AG20443 (cell line): ENCODE measurements at regions not wholly inside any gene's neighbourhood (a gene's known extent, or its start where the extent isn't known, plus 50 kb on each side); places are given as distances from the start of the nearest gene placed in this dataset.

ENCODE experiments used
- DNase-seq: peaks from one replicate; pipeline ENCODE4 v3.0.0; 2012; ENCODE audit warnings: low spot score, mixed read lengths

GRCh38 chr20:48080583-48080982 lies 295.3 kb upstream of the SULF2 start:
- DNase-seq, result no peak

DNA sequence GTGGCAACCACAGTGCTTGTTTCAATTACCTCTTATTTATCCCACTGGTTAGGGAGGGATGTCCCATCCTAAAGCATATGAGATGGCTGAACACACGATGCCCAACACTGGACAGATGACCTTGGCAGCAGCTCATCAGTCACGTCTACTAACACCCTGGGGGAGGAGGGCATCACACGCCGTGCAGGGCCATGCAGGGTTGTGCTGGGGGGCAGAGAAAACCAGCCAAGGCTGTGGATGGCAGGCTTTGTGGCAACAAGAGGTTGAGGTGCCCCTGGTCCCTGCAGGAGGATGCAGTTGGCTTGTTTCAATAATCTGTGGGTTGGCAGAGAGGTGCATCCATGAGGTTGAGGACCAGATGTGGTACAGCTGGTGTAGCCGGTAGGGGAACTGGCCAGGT lies 293.7 kb upstream of the SULF2 start:
- no peak for DNase-seq

GRCh38 chr20:48076747-48077146 lies 291.5 kb upstream of the SULF2 start:
- DNase-seq, result no peak

GRCh38 chr20:48076247-48076646 lies 291.0 kb upstream of the SULF2 start:
- no peak for DNase-seq

DNA sequence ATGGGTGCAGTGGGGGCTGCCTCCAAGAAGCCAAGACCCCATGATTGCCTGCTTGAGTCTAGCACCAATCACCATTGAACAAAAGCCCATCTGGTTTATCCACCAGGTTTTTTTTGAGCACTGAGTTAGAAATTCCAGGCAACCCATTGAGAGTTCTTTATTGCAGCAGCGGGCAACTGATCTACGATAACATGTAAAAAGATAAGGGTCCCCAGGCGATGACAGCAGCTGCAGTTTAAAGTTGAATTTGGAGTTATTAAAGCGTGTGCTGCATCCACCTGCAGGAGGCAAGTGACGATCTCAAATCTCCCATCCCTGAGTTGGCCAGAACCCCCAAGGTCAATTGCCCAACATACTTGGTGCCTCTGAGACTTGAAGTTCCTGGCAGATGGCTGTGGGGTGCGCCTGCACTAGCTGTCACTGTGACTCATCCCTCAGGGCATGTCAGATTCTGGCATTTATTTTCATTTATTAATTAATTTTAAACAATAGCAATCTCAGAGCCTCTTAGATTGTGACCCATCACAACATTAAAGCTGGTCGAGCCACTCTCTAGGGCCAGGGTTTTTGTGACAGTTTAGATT lies 290.4 kb upstream of the SULF2 start:
- DNase-seq, result peak; percentile 33

DNA sequence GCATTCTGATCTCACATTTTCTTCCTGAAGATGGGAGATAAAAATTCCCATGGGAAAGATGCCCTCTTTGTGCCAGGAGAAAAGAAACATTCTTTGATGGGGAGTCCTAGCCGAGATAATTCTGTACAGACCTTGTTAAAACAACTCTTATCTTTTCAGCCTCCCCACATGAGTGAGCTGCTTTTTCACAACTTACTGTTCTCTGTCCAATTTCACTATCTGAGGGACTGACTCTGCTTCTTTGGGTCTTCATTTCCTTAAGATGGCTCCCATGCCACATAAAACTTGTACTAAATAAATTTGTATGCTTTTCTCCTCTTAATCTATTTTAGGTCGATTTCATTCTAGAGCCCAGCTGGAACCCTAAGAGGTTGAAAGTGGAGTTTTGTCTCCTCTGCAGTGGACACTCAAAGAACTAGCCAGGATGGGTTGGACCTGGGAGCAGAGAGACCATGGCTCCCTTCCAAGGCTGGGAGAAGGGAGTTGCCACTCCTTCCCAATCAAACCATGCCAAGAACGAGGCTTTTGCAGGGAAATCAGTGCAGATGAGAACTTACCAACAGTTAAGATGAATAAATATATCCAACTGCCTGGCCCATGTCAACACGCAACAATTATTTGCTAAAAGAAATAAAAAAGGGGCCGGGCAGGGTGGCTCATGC lies 285.8 kb upstream of the SULF2 start:
- no peak for DNase-seq

DNA sequence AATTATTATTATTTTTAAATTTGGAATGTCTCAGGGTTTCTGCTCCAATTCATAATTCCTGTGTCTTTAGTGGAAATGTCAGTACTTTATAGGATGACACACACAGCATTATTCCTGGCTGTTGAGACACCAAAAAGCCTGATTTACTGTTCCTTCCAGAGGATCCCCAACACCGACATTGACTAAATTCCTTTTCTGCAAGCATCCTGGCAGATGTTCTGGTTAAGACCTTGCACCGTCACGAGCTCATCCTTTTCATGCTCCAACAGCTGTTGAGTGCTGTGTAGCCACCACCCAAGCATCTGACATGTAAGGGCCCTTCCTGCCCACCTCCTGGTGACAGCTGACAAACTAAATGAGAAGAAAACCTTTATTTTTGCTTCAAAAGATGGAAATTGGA lies 284.3 kb upstream of the SULF2 start:
- no peak for DNase-seq

- no peak for DNase-seq
Measured at GRCh38 chr20:48066851-48067250, 281.6 kb upstream of the SULF2 start.

DNA sequence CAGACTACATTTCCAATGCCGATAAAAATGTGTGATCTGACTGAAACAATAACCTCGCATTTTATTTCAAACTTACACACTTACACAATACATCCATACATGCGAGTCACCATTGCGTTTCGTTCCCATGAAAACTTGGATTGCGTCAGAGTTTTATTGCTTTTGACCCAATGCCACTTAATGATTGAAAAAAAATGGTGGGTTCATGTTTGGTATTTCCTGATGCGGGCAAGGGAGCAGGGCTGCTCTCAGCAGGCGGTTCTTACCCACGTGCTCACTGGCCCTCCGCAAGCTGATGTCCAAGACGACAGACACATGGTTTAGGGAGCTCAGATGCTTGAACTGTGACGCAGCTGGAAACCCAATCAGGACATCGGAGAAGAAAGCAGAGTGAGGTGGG lies 281.0 kb upstream of the SULF2 start:
- peak; percentile 33 for DNase-seq

- no peak for DNase-seq
Measured at GRCh38 chr20:48065833-48066232, 280.6 kb upstream of the SULF2 start.

GRCh38 chr20:48064929-48065328 lies 279.6 kb upstream of the SULF2 start:
- peak; percentile 46 for DNase-seq

DNA sequence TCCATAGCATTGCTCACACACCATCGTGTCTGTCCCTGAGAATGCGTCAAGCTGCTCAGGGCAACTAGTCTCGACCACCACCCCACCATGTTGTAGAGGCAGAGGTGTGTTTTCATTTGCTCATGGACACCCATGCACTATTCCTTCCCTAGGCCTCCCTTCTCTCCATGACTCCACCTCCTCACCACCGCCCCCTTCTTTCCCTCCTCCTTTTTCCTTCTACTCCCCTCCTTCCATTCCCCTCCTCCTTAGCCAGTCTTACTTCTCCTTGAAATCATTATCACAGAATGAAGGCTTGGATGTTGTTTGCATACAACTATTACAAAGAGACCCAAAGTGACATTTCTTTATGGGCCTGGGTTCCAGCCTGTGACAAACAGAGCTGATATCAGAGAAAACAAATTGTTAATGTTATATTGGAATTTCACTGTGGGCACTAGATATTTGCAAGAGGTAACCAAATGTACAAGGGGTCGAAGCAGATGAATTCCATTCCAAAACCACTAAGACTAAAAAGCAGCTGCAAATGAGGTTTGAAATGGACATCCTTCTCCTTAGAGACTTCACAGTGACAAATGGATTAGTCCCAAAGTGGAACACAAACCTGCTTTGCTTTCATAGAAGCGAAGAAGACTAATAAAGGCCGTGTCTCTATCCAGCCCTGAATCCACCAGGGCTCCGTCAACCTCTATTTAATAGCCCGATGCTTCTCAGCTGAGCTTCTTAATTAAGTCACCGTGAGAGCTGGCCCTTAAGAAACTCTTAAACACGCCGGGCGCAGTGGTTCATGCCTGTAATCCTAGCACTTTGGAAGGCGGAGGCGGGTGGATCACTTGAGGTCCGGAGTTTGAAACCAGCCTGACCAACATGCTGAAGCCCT lies 275.8 kb upstream of the SULF2 start:
- DNase-seq, result no peak

- DNase-seq, result no peak
Measured at GRCh38 chr20:48058611-48059559, 273.6 kb upstream of the SULF2 start.

- no peak for DNase-seq
Measured at GRCh38 chr20:48057739-48058138, 272.5 kb upstream of the SULF2 start.

- no peak for DNase-seq
Measured at GRCh38 chr20:48057251-48057650, 272.0 kb upstream of the SULF2 start.

DNA sequence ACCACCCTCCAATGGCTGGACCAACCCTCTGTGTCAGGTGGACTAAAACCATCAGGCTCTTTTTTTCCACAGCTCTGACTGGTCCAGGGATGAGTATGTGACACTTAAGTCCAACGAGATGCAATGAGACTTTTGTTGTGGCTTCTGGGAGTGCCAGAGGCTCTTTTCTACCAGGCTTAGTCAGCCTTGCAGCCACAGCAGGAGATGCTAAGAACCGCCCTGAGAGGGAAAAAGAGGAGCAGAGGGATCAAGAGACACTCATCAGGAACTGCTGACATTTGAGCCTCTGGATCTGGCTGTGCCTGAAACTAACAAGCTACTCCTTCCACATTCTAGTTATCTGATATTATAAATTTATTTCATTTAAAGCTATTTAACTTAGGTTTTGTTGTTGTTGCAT lies 270.9 kb upstream of the SULF2 start:
- no peak for DNase-seq

- DNase-seq, result no peak
Measured at GRCh38 chr20:48054051-48054450, 268.8 kb upstream of the SULF2 start.

DNA sequence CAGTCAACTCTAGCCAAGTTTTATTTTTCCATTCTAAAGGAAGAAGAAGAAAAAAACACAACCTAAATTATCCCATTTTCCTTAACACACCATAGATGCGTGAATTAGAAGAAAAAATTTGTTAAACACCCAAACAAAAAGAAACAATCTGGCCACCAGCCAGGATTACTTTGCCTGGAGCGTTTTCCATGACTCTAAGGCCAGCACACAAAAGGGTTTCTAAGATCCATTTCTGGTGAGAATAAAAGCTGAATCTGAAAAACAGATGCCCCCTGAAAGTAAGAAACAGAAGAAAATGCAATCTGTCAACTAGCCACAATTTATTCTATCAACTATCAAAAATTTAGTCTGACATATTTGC lies 267.2 kb upstream of the SULF2 start:
- no peak for DNase-seq

GRCh38 chr20:48051794-48052474 lies 266.7 kb upstream of the SULF2 start:
- DNase-seq, result peak; percentile 48

- DNase-seq, result no peak
Measured at GRCh38 chr20:48049641-48050040, 264.4 kb upstream of the SULF2 start.

GRCh38 chr20:48049171-48049570 lies 263.9 kb upstream of the SULF2 start:
- DNase-seq, result no peak

DNA sequence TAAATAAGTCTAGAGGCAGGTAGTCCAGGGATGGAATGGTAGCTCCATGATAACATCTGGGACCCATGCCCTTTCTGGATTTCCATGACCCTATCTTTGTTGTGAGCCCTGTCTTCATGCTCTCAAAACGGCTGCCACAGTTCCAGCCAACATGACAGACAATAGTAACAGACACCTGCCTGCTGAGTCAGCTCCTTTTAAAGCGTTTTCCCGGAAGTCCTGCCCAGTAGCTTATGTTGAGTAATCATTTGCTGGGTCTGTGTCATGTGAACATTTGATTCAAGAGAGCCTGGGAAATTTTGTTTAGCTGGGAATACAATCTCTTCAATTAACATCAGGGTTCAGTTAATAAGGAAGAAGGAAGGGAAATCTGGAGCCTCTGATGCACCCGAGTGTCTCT lies 262.2 kb upstream of the SULF2 start:
- no peak for DNase-seq
